Activated CD8-positive, alpha-beta memory T cell treated with anti-CD3 and anti-CD28 coated beads, Interleukin-2, amount 50 U/mL, for 24 hours (primary cell): ENCODE measurements at regions not wholly inside any gene's neighbourhood (a gene's known extent, or its start where the extent isn't known, plus 50 kb on each side); places are given as distances from the start of the nearest gene placed in this dataset.
A peak's percentile ranks its signal among the peaks of the same experiment; 100 is the strongest.
"Not testable (repeated sequence)": the region's sequence is repeated elsewhere in the genome, so short reads cannot be mapped to it uniquely, and the experiment has no call there.

Experiments used
- DNase-seq: peaks from one replicate; pipeline ENCODE4 v3.0.0-alpha.2; 2020; ENCODE audit errors: extremely low read depth

DNA sequence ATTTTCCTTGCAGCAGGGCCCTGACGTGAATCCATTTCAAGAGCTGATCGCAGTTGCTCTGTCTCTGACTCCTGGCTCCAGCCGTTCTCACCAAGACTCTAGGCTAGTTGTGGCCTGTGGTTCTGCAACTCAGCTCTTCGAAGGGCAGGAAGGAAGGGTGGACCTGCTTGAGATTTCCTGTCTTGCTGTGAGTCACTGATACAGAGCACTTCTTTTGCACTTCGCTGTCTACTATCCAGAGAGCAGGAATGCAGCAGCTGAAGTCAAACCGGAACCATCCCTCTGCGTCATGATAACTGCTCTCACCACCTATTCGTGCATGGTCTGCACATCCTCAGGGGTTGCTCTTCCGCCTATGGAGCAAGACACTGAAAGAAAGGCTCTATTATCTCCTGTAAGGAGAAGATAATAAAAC, 59.7 kb downstream of the RAP2B start:
- peak; percentile 36 for DNase-seq

DNA sequence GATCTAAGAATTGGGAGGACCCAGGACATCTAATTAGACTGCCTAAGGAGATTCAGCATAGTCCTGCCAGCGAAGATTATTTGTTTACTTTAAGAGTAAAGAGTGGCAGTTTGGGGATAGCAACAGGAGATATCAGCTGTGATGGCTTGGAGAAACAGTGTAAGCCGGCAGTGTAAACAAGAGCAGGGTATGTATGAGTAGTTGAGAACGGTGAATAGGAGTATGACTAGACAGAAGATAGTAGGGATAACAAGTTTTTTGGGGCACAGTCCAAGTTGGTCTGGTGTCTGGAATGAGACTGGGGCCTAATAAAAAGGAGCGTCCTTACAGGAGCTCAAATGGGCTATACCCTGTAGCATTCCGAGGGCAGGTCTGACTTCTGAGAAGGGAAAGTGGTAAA, 64.9 kb downstream of the RAP2B start:
- DNase-seq: not testable (repeated sequence)

DNA sequence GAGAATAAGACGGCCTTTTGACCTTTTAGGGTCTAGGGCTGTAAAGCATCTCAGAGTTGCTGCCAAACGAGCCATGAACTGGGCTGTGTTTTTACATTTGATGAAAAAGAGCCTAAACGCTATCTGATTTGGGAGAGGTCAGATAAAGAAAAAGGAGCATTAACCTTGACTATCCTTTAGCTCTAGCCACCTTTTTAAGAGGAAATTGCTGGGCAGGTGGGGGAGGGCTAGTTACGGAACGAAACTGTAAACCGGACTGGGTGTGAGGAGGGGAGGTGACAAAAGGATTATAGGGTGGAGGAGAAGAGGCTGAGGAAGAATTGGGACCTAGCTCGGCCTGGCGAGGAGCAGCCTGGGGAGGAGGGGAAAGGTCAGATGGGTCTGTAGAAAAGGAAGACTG, 68.4 kb downstream of the RAP2B start:
- not testable (repeated sequence) for DNase-seq

DNA sequence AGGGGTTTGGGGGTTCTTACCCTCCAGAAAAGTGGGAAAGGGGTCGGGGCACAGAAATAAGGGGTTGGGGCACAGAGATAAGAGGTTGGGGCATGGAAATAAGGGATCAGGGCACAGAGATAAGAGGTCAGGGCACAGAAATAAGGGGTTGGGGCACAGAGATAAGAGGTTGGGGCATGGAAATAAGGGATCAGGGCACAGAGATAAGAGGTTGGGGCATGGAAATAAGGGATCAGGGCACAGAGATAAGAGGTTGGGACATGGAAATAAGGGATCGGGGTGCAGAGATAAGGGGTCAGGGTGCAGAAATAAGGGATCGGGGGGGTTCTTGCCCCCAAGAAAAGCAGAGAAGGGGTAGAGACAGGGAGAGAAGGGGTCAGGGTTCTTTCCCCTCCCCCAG, 69.2 kb downstream of the RAP2B start:
- DNase-seq: not testable (repeated sequence)

DNA sequence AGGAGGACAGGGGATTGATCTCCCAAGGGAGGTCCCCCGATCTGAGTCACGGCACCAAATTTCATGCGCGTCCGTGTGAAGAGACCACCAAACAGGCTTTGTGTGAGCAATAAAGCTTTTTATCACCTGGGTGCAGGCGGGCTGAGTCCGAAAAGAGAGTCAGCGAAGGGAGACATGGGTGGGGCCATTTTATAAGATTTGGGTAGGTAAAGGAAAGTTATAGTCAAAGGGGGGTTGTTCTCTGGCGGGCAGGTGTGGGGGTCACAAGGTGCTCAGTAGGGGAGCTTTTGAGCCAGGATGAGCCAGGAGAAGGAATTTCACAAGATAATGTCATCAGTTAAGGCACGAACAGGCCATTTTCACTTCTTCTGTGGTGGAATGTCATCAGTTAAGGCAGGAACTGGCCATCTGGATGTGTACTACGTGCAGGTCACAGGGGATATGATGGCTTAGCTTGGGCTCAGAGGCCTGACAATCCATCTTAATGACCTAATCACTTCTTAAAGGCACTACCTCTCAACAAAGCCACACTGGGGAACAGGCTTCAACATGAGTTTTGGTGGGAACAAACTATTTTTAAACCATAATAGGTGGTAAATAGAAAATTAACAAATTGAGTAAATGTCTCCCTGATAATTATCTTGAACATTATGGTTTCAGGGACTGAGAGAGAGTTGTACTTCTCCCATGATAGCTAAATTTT, 70.2 kb downstream of the RAP2B start:
- not testable (repeated sequence) for DNase-seq

DNA sequence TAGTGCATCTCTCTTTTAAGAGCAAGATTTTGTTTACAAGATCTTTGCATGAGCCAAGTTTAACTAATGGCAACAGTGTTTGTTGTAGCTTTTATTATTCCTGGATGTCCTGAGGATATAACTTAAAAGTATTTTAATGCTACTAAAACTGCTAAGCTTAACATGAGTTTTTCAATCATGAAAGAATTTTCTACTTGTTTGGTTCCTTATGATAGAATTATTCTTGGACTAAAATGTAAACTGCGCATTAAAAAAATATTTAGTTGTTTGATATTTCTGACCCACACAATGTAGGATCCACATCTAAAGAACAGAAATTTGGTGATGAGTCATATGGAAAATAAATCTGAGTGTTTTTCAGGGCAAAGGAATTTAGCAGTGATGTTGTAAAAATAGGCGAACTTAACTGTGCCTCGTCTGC, 70.8 kb downstream of the RAP2B start:
- no peak for DNase-seq

DNA sequence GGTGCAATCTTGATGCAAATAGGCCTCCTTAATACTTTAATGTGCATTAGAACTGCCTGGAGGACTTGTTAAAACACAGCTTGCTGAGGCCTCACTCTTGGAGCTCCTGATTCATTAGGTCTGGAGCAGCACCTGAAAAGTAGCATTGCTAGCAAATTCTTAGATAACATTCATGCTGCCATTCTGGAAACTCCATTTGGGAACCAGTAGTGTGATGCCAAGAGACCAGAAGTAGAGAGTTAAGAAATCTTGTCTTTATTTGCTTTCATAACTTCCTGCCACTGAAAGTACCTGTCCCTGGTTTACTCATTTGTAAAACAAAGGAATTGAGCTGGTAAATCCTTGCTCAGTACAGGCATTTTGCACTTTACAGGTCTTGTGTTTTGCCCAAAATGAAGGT, 72.0 kb downstream of the RAP2B start:
- no peak for DNase-seq

DNA sequence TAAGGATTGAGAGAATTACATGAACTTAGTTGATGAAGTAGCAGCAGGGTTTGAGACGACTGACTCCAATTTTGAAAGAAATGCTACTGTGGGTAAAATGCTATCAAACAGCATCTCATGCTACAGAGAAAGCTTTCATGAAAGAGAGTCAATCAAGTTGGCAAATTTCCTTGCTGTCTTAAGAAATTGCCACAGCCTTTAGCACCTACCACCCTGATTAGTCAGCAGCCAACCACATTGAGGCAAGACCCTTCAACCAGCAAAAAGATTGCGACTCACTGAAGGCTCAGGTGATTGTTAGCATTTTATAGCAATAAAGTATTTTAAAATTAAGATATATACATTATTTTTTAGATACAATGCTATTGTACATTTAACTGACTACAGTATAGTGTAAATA, 80.9 kb downstream of the RAP2B start:
- no peak for DNase-seq

DNA sequence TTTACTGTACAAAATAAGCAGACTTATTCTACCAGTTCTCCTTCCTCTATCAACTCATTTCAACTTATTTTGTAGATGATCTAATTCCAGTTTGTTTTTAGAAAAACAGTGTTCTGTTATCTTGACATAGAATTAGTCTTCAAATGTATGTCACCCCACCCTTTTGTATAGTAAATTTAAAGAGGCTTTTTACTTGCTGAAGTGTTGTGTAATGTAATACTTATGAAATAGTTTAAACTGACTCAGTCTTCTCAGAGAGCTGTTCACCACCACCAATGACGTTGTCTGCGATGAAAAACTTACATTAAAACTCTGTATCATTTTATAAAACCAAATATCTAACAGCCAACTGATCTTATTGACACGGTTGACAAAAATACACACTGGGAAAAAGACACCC, 82.9 kb downstream of the RAP2B start:
- no peak for DNase-seq

DNA sequence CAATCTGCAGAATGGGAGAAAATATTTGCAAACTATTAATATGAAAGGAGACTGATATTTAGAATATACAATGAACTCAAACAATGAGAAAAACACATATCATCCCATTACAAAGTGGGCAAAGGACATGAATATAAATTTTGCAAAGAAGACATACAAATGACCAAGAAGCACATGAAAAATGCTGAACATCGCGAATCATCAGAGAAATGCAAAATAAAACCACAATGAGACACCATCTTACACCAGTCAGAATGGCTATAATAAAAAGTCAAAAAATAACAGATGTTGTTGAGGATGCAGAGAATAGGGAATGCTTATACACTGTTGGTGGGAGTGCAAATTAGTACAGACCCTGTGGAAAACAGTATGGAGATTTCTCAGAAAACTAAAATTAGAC, 83.6 kb downstream of the RAP2B start:
- no peak for DNase-seq

DNA sequence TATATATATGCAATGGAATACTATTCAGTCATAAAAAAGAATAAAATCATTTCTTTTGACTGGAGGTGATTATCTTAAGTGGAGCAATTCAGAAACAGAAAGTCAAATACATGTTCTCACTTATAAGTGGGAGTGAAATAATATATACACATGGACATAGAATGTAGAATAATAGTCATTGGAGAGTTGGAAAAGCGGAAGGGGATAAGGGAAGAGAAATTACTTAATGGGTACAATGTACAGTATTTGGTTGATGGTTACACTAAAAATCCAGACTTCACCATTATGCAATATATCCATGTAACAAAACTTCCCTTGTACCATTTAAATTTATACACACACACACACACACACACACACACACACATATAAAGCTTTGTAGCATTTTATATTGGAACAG, 84.3 kb downstream of the RAP2B start:
- no peak for DNase-seq

DNA sequence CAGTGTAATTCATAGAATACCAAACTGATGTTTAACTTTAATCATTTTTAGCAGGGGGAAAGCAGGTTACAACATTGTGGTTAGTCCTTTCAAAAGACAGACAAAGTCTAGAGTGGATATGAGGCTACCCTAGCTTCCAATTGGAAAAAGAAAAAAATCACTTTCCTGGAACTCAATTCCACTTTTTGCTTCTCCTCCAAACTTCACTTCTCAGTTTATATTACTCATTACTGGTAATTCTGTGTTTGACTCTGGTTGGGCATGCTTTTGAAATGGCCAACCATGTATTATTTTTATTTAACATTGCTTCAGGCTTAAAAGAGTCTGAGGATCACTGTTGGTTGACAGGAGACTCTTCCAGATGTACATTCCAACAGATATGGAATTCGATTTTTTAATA, 84.8 kb downstream of the RAP2B start:
- DNase-seq: no peak

DNA sequence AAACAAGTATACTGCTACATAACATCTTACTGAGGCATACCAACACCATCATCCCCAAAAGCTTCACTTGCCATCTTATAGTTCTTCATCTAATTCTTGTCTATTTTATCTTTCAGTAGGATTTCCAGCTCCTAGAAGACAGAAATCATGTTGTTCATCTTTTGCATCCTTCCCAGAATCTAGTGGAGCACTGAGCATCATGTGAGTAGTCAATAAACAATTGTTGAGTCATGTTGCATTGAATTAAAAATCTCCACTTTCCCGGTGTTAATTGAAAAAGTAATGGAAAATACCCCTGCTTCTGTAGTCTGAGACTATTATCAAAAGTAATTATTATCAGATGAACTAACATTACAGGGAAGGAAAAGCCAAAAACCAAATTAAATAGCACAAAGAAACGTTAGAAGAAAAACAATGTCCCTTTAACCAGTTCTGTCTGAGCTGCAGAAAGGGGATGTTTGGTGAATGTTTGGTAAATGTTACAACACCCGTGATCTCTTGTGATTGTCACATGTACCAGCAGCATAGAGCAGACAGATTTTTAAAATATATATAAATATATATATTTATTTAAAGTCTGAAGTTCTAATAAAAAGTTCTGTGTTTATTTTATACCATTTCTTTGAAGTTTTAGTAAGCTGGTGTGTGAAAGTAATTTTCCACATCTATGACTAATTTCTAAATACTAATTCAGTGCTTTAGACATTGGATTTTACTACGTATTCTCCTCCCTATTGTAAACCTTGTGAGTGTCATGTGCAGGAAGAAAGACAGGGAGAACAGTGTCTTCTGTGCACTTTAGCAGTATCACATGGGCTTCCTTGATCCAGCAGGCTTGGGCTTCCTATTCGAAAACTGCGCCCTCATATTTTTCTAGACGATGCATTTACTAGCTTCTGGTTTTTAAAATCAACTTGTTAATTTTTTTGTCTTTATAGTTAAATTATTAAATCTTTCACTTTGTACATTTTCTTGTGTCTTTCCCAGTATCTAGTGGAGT, 85.6 kb downstream of the RAP2B start:
- DNase-seq: no peak

DNA sequence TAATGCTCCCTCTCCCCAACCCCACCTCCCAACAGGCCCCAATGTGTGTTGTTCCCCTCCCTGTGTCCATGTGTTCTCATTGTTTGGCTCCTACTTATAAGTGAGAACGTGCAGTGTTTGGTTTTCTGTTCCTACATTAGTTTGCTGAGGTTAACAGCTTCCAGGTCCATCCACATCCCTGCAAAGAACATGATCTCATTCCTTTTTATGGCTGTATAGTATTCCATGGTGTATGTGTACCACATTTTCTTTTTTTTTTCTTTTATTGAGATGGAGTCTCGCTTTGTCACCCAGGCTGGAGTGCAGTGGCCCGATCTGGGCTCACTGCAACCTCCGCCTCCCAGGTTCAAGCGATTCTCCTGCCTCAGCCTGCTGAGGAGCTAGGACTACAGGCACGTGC, 86.8 kb downstream of the RAP2B start:
- DNase-seq: not testable (repeated sequence)

DNA sequence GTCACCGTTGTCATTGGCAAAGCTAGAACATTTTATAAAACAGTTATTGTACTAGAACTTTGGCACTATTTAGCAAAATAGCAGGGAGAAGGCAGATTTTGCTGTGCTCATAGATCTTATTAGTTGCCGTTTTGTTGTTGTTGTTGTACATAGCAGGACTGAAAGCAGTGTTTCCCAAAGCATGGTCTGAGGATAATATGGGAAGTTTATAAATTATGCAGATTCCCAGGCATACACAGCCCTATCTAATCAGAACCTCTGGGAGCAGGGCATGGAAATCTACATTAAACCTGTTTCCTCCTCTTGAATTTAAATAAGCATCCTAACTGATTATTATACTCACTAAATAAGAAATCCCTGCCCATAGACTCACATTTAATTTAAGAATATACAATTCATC, 87.9 kb downstream of the RAP2B start:
- DNase-seq: no peak

DNA sequence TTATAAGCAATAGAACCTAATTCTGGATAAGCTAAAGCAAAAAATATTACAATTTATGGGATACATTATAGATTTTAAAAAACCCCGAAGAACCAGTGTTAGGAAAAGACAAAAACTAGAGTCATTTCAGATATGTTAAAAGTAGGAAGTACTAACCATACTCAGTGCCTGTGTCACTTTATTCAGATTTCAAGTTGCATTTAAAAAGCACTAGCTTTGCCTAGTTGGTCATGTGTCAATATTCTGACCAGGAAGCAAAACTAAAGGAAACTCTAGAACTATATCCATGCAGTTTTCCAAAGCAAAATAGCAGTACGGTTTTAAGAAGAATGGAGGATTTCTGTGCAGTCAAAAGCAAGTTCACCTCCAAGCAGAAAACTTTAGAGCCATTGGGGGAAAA, 88.4 kb downstream of the RAP2B start:
- DNase-seq: no peak

DNA sequence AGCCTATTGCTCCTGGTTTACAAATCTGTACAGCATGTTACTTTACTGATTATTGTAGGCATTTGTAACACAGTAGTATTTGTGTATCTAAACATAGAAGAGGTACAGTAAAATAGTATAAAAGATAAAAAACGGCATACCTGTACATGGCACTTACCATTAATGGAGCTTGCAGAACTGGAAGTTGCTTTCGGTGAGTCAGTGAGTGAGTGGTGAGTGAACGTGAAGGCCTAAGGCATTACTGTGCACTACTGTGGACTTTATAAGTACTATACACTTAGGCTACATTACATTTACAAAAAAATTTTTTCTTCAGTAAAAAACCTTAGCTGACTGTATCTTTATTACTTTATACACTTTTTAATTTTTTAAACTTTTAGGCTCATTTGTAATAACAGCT, 90.9 kb downstream of the RAP2B start:
- no peak for DNase-seq

DNA sequence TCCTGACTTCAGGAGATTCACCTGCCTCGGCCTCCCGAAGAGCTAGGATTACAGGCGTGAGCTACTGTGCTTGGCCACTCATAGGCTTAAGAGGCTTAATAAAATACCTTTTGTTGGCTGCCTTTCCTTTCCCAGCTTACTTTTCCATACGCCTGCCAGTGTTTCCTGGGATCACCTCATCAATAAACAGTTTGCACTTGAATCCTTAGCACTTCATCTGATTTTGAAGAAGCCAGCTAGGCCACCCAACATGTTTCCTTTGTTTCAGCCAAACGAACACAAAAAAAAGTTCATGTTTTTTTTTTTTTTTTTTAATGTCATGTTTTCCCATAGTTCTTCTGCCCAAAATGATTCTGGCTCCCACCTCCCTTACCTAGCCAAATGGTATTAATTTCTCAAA, 92.3 kb downstream of the RAP2B start:
- no peak for DNase-seq

DNA sequence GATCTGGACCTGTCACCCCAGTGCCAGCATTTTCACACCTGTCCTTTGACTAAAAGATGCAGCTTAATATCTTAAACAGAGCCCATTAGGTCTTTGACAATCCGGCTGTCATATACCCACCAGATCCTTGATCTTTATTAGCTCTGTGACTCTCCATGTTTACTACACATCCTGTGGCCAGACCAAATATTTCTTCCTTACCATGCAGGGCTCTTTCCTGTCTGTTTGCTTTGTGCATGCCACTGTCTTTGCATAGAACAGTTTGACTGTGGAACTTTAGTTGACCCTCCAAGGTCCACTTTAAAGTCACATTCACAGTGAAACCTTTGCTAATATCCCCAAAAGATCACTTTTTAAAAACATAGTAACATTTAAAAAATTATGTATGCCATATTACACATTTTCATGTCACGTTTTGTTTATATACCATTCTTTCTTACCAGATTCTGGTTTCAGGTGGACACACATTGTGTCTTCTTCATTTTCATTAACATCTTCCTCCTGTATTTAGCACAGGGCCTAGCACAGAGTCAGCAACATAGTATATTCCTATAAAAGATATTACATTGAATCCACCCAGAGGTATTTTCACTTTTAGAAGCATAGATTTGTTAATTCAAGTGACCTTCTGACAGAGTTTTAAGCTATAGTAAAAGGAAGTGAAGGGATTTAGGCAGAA, 95.8 kb downstream of the RAP2B start:
- no peak for DNase-seq

DNA sequence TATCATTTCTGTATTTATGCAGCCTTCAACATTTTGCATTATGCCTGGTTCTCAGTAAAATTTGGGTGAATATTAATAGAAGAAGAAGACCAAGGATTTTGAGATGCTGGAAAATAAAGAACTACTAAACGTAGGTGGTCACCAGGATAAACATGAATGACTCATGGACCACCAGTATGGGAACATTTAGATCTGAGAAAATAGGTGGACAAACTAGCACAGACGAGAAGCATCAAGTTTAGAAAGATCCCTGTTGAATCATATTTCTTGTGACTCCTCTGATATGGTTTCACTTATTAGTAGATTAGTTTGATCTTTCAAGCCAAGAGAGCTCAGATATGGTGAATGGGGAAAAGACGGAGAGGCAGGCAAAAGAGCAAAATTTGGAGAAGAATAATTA, 97.9 kb downstream of the RAP2B start:
- DNase-seq: no peak

DNA sequence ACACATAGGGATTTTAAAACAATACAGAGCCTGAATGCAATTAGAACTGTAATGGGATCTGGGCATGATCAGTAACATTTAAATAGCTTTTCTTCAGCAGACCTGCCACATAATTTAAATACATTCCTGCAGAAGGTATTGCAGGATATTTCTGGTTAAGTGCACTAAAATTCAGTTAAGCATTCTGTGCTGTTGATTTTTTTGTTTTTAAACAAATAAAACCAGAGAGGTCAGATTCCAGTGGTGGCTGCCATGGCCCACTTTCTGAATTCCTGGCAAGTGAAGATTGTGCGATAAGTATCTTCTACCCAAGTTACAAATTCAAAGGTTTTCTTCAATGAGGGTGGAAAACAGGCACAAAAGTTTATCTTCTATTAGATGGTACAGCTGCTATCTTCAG, 98.7 kb downstream of the RAP2B start:
- DNase-seq: no peak

DNA sequence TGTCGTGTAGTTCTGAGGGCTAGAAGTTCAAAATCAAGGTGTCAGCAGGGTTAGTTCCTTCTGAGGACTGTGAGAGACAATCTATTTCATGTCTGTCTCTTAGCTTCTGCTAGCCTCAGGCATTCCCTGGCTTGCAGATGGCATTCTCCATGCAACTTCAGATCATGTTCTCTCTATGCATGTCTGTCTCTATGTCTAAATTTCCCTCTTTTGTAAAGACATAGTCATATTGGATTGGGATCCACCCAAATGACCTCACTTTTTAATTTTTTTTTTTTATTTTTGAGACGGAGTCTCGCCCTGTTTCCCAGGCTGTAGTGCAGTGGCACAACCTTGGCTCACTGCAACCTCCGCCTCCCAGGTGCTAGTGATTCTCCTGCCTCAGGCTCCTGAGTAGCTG, 104.6 kb downstream of the RAP2B start:
- DNase-seq: no peak
